Retina (tissue), 1 donor: ENCODE measurements at regions not wholly inside any gene's neighbourhood (a gene's known extent, or its start where the extent isn't known, plus 50 kb on each side); places are given as distances from the start of the nearest gene placed in this dataset.

ENCODE experiments used
- DNase-seq: peaks from one replicate; pipeline ENCODE4 v3.0.0-alpha.2; 2016

DNA sequence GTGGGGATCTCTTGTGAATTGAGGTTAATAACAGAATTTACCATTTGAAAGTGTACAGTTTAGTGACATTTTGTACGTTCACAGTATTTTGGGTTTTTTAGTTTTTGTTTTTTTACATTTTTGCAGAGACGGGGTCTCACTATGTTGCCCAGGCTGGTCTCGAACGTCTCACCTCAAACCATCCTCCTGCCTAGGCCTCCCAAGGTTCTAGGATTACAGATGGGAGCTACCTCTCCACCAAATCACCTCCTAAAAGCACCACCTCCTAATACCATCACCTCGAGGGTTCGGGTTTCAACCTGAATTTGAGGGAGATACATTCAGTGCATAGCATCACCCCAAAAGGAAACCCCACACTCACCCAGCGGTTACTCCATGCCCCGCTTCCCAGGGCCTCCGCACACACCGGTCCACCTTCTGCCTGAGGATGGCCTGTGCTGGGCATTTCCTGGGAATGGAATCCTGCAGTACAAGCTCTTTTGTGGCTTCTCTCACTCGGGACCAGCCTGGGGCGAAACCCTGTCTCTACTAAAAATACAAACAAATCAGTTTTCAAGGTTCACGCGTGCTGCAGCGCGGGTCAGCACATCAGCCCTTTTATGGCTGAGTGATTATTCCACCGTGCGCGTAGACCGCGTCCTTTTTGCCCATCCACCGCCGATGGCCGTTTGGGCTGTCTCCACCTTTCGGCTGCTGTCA, 182.7 kb upstream of the CIBAR2 start:
- no peak for DNase-seq

DNA sequence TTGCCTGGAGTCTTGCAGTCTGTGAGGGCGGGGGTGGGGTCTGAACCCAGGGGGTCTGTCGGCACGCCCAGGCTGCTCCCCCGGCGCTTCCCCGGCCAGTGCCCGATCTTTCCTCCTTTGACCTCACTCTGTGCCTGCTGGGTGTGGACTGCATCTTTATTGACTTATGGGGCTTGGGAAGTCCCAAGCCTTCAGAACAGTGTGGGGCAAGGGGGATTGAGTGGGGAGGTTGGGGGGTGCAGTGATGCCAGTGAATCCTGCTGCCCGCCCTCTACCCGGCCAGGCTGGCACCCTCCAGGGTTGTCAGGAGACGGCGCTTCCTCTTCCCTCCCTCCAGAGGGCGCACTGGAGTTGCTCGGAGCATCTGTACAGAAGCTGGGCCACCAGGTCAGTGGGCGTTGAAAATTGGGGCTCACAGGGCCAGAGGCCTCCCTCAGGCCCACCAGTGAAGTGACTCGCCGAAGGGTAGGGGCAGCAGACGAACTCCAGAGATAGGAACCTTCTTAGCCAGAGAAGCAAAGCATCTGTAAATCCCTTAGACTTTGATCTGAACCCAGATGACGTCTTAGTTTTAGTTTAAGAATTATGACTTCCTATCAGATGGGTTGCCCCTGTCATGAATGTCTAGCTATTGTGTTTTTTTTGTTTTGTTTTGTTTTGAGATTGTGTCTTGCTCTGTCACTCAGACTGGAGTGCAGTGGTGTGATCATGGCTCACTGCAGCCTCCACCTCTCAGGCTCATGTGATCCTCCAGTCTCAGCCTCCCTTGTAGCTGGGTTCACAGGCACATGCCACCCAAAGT, 184.8 kb upstream of the CIBAR2 start:
- DNase-seq, result no peak

DNA sequence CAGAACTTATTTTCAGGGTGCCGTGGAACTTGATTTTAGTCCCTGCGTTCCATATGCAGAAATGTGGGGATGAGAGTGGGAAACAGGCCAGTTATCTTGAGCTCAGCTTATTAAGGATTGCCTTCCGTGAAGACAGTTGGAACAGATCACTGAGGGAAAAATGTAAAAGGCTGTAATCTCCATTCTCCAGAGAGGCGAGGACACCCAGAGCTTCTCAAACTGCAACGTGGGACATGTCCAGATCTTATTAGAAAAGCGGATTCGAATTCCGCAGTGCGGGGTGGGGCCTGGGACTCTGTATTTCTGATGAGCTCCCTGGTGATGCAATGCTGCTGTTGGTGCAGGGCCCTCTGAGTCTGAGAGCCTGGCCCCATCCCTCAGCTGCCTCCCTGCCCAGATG, 185.6 kb upstream of the CIBAR2 start:
- DNase-seq, result no peak

DNA sequence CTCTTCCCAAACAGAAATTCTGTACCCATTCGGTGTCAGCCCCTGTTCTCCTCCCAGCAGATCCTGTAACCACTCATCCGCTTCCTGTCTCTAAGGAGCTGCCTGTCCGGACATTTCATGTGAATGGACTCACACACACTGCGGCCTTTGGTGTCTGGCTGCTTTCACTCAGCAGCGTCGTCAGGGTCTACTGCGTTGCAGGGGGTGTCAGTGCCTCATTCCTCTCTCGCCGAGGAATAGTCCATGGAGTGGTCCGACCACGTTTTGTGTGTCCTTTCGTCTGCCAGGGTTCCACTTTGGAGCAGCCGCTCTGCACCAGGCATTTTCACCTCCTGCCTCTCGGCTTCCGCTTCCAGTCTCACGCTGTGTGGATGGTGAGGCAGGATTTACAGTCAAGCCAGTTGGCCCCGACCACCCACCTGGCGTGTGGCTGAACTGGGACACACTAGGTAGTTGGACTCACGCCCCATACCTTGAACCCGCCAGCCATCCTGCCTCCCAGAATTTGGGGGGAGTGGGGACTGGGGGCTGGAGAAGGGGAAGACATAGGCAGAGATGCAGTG, 188.2 kb upstream of the CIBAR2 start:
- peak; percentile 57 for DNase-seq

DNA sequence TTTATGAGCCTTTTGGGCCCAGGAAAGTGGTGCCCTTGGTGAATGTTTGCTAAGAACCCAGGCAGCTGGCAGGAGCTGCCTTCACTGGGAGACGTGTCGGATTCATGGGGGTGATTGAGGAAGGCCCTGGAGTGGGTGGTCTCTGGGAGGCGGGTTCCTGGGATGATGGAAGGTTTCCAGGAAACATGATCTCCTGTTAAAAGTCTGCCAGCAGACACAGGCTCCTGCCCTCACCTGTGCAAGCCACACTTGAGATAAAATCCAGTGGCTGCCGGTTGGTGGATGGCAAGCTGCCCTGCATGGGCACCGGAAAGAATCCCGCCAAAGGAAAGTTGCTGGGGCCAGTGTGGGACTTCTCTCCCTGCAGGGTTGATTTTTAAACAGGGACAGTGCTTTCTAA, 189.0 kb upstream of the CIBAR2 start:
- DNase-seq, result peak; percentile 42

DNA sequence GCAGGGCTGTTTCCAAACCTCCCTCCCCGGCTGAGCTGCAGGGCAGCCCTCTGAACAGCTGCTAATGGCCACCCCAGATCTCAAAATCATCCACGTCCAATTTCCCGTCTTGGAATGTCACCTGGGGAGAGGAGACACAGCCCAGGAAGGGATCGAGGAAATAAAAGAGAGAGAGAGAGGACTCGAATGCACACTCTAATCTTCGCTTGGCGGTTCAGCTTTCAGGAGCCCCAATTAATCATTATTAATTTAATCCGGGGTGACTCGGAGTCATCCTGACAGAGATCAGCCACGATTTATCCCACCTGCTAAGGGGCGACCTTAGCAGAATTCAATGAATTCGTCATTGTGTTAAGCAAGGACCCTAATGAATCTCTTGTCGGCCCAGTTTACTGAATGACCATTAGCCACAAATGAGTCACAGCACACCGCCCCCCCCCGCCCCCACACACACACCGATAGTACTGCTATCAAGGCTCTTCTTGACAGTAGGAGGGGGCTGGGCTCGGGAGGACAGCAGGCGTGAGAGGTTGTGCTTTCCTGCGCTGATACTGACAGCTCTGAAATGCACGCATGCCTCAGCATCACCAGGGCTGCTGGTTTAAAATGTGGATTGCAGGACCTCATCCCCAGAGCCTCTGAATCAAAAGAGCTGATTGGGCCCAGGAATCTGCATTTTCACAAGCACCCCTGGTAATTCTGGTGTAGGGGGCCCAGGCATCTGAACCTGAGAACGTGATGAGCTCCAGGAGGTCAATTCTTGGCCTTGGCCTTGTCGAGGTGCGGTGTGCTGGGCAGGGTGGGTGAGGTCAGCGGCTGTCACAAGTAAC, 190.0 kb upstream of the CIBAR2 start:
- peak; percentile 77 for DNase-seq

DNA sequence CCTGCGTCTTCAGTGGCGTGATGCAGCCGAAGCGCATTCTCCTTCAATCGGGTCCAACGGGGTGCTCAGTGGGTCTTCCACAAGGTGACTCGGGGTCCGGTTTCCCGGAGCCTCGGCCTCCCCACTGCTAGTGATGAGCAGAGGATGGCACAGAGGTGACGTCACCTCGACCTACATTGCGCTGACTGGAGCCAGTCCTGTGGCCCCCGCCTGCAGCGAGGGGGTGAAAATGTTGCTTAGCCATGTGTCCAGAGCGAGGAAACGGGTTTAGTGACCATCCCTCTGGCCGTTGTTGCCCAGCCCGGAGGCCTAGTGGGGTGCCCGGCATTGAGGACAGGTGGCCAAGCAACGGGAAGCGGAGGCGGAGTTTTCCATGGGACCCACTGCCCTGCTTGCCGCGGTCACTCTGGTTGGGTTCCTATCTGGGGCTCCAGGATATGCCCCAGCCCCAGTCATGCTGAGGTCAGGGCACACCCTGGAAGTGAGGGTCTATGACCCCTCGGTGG, 190.6 kb upstream of the CIBAR2 start:
- DNase-seq, result no peak

DNA sequence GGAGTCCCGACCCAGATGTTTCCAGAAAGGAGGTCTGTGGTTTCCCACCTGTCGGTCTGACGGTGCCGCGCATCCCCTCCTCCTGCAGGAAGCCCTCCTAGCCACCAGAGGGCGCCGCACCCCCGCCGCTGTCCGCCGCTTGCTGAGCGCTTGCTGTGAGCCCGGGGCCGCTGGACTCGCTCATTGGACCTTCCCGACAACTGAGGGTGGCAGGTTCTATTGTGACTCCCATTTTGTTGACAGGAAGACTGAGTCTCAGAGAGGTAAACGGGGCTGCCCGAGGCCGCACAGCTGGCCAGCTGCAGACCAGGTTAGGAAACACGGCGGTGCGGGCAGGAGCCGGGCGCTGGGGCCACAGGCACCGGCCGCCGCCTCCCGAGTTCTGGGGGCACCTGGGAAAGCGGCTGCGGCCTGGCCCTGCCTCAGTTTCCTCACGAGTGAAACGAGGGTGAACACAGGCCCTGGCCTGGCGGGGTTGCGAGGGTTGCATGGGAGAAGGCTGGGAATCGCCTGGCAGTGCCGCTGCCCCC, 191.1 kb upstream of the CIBAR2 start:
- peak; percentile 88 for DNase-seq

DNA sequence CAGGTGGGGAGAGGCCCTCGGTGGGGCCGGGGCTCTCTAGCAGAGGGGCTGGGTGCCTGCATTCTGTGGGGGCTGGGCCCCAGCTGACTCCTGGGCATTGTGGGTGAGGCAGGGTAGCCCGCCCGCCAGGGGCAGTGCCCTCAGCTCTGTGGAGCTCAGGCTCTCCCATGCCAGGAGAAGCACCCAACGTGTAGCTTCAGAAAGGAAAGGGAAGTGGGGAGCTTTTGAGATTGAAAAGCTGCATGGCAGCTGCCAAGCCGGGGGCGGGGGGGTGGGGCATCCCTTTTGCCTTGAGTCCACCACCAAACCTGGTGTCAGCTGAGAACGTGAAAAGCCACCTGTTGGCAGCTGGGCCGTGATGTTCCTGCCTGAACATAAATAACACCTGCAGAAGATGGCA, 192.1 kb upstream of the CIBAR2 start:
- no peak for DNase-seq

DNA sequence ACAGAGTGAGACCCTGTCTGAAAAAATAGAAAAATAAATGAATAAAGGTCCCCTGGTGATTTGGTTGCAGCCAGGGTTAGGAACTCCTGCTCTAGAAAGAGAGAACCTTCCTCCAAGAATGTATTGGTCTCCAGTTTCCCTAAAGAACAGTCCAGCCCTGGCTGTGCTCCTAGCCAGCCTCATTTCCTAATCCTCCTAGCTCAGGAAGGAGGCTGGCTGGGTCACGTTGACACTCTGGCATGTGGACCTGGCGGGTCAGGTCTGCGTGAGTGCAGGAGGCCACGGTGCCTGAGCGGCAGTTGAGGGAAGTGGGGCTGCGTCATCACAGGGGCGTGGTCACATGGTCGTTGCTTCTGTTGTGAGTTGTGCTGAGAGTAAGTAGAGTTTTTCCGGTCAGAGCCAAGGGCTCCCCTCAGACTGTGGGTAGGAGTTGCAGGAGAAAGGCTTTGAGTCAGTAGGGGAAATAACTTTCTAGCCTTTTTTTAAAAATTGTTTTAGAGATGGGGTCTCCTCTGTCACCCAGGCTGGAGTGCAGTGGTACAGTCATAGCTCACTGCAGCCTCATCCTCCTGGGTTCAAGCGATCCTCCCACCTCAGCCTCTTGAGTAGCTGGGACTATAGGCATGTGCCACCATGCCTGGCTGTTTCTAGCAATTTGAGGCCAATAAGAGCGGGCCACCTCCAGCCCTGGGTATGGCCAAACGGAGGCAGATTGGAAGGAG, 194.0 kb upstream of the CIBAR2 start:
- peak; percentile 54 for DNase-seq

DNA sequence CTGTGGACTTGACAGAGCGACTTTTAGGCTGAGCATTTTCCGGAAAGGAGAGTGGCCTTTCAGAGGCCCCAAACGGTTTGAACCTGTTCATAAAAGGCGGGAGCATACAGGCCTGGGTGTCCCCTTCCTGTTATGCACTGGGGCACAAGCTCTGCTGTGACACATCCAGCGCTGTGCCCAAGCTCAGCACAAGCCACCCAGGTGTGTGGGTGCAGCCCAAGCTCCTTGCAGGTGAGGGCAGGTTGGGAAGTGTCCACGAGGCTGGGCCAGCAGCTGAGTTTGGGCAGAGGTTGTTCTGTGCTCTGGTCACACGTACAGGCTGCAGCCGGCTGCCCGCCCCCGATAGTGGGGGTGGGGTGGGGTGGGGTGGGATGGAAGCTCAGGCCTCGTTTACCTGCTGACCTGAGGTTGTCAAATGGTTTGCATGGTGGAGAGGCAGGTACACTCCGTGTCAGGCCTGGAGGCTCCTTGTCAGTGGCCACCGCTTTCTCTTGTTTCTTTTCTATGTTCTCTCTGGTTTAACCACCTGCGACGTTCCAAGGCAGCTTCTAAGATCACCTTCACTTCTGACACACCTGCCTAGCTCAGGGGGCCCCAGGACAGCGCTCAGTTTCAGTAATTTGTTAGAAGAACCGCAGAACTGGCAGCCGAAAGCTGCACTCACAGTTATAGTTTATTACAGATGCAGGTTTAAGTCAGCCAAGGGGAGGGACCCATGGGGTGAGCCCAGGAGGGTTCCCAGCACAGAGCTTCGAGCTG, 194.7 kb upstream of the CIBAR2 start:
- no peak for DNase-seq

DNA sequence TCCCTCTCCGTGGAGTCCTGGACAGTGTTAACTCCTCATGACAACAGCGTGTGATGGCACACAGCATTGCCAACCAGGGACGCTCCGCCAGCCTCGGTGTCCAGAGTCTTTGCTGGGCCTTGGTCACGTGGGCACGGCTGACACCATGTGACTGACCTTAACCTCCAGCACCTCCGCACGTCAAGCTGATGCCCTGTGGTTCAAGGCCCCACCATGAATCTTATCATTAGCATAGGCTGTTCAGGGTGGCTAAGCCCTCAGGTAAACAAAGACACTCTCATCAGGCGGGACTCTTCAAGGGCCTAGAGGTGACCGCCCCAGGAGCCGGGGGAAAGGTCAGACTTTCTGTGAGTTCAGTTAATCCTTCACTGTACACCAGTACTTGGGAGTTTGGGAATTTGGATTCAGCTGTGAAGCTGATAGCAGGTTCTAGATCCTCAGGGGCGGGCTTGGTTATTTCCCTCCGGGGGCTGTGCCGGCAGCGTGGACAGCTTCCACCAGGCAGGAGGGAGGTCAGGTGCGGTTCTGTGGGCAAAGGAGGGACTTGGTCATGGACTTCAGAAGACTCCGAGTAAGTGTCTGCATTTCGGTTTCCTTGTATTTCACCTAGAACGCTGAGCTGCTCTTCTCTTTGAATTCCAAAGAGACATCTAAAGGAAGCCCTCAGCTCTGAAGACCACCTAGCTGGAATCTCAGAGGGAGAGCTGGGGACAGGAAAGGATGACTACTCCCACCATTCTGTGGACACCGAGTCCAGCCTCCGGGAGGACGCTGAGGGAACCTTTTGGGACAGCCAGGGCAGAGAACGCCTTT, 195.5 kb upstream of the CIBAR2 start:
- no peak for DNase-seq

DNA sequence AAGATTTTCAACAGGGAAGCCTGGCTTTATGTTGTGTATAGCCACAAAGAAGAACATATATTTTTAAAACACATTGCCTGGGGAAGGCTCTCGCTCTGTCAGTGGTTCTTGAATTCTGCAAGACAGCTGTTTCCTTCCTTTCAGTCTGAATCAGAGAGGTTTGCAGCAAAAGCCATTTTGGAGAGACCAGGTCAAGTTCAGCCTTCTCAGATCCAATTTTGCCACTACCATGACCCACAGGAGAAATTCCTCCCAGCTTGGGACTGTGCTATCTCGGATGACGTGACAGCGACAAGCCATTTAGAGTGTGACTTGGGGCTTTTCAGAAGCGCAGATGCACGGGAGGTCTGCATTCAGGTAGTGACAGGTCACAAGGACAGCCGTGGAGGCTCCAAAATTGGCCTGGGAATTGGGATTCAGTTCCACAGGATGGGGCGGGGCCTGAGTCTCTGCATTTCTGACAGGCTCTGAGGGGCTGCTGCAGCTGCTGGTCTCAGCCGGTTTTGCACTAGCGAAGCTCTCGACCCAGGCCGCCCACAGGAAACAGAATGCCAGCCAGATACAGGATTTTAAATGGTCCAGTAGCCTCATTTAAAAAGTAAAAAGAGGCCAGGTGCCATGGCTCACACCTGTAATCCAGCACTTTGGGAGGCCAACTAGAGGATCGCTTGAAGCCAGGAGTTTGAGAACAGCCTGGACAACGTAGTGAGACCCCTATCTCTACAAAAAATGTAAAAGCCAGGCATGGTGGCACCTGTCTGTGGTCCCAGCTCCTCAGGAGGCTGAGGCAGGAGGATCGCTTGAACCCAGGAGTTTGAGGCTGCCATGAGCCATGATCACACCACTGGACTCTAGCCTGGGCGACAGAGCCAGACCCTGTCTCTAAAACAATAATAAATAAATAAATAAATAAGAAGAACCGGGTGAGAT, 196.6 kb upstream of the CIBAR2 start:
- no peak for DNase-seq

DNA sequence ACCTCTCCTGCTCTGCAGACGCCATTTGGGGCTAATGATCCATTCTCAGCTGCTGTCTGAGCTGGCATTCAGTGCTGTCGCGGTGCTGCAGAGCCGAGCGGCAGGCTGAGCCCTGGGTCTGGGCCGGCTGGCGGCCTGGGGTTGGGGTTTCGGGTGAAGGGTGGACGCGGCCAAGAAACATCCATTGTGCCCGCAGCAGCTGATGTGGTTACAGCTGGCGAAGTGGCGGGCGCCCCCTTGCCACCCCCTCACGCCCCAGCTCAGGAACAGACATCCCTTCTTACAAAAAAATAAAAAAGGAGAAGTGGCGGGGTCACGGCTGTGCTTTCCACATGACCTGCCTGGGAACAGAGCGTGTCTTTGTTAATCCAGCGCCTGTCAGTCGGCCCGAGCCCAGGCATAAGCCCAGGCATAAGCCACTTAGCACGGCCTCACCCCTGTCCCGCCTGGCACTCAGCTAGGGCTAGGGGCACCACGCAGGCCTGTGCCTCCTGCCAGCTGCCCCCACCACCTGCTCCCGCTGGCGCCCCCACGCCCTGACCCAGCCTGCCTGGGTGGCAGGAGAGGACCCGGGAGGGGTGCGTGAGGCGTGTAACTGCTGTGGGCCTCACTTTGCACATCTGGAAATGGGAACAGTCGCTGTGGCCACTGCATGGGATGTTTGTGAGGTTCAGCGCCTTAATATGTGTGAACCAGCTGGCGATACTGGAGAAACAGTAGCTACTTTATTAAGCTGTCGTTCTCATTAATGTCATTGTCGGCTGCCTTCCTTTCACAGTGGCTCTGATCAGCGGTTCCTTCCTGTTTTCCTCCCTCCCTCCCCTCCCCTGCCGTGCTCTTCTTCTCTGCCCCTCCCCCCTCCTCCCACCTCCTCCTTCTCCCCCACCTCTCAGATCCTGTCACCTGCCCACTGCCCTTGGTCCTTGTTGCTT, 197.7 kb upstream of the CIBAR2 start:
- peak; percentile 93 for DNase-seq

DNA sequence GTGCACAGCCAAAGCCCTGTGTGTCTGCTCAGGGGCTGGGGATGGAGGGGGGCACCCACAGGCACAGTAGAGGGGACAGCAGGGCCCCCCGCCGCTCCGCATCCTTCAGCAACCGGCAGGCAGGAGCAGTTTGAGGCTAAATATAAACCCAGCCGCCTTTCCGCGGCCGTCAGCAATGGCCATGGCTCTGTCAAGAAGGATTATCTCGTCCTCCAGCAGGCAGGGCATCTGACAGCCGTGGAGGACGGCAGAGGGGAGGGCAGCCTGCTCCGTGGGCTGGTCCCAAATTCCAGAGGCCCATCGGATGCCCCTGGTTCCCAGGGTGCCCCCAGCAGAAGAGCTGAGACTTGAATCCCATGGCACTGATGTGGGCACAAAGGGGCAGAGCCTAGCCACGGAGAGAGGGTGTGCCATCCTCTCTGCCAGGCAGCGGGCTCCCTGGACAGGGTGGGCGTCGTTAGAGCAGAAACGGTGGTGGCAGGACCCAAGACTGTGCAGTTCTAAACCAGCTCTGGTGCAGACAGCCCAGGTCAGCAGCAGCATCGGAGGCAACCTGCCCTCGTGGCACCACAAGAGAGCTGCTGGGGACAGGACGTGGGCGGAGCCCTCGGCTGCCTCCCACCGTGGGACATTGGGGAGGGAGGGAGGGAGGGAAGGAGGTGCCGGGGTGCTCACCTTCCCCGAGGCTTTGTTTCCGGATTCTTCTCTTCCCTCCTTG, 198.8 kb upstream of the CIBAR2 start:
- DNase-seq, result peak; percentile 81

DNA sequence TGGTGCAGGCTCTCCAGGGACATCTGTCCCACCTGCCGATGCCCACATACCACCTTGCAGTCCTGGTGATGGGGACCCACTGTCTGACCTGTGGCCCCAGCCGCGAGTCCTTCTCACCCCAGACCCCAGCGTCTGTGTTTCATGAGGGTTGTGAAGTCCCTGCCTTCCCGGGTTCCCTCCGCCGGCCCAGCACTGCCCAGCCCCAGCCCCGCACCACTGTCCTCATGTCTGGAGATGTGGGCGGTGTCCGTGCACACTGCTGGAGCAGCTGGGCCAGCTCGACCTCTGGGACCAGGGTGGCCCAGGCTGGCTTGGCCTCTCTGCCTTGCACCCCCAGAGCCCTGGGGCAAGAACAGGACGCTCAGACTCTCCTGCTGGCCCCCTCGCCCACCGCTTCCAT, 199.5 kb upstream of the CIBAR2 start:
- no peak for DNase-seq

DNA sequence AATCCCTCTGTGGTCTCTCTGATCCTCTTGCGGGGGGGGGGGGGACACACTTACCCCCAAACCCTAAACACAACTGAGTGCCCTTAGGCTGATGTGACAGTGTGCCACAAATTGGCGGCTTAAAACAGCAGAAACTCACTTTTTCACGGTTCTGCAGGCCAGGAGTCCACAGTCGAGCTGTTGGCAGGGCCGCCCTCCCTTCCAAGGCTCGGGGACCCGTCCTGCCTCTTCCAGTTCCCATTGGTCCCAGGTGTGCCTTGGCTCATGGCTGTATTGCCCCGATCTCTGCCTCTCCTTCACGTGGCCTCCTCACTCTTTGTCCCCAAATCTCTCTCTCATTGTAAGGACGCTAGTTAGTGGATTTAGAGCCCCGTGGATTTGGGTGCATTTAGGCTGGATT, 199.9 kb upstream of the CIBAR2 start:
- DNase-seq, result no peak
